ENCODE measurements at regions not wholly inside any gene's neighbourhood (a gene's known extent, or its start where the extent isn't known, plus 50 kb on each side); places are given as distances from the start of the nearest gene placed in this dataset.

GRCh38 chr15:66927201-66928077, 138.0 kb upstream of the SMAD3 start:
- DNase-seq: no peak
- in situ Hi-C loops (cut with HindIII; ENCODE audit: low pct_ligation_motif_present, low sequenced_read_pairs): no loop called here
- no peak overlapping the region for H3K4me3 ChIP-seq (ENCODE audit: low read depth, low read length)
- no peak for TF ChIP-seq CTCF (IDR thresholded peaks at IDR 0.05; ENCODE audit: low read depth, low read length, missing control alignments)
- no peaks in the 10 kb centered on the region for H3K27me3 ChIP-seq (replicated peaks)
- H3K27ac ChIP-seq: no peak overlapping the region
- H3K36me3 ChIP-seq (replicated peaks): no peaks in the 10 kb centered on the region

GRCh38 chr15:66928101-66928500, 137.3 kb upstream of the SMAD3 start:
- Histone ChIP-seq H3K27ac (no peak overlapping the region), H3K27me3 (replicated peaks) (no peaks in the 10 kb centered on the region), H3K36me3 (replicated peaks) (no peaks in the 10 kb centered on the region), H3K4me3 (ENCODE audit: low read depth, low read length) (no peak overlapping the region)
- DNase-seq: no peak
- no peak for TF ChIP-seq CTCF (IDR thresholded peaks at IDR 0.05; ENCODE audit: low read depth, low read length, missing control alignments)
- in situ Hi-C loops (cut with HindIII; ENCODE audit: low pct_ligation_motif_present, low sequenced_read_pairs): no loop called here

- no peak overlapping the region for H3K4me3 ChIP-seq (ENCODE audit: low read depth, low read length)
- no peak overlapping the region for H3K27ac ChIP-seq
- in situ Hi-C loops (cut with HindIII; ENCODE audit: low pct_ligation_motif_present, low sequenced_read_pairs): no loop called here
- DNase-seq: no peak
- H3K36me3 ChIP-seq (replicated peaks): no peaks in the 10 kb centered on the region
- H3K27me3 ChIP-seq (replicated peaks): no peaks in the 10 kb centered on the region
- no peak for TF ChIP-seq CTCF (IDR thresholded peaks at IDR 0.05; ENCODE audit: low read depth, low read length, missing control alignments)
Measured at GRCh38 chr15:66928784-66929183, 136.6 kb upstream of the SMAD3 start.

GRCh38 chr15:66929843-66930402, 135.5 kb upstream of the SMAD3 start:
- in situ Hi-C loops (cut with HindIII; ENCODE audit: low pct_ligation_motif_present, low sequenced_read_pairs): no loop called here
- TF ChIP-seq CTCF (IDR thresholded peaks at IDR 0.05; ENCODE audit: low read depth, low read length, missing control alignments): no peak
- H3K27ac ChIP-seq: no peak overlapping the region
- DNase-seq: no peak
- no peak overlapping the region for H3K4me3 ChIP-seq (ENCODE audit: low read depth, low read length)
- H3K27me3 ChIP-seq (replicated peaks): no peaks in the 10 kb centered on the region
- no peaks in the 10 kb centered on the region for H3K36me3 ChIP-seq (replicated peaks)

GRCh38 chr15:66931768-66932633, 133.4 kb upstream of the SMAD3 start:
- Histone ChIP-seq H3K27ac (peak overlapping the region; percentile 36), H3K36me3 (replicated peaks) (no peaks in the 10 kb centered on the region), H3K27me3 (replicated peaks) (no peaks in the 10 kb centered on the region), H3K4me3 (ENCODE audit: low read depth, low read length) (no peak overlapping the region)
- no peak for TF ChIP-seq CTCF (IDR thresholded peaks at IDR 0.05; ENCODE audit: low read depth, low read length, missing control alignments)
- peak; percentile 69 for DNase-seq
- in situ Hi-C loops (cut with HindIII; ENCODE audit: low pct_ligation_motif_present, low sequenced_read_pairs): no loop called here
